H1 (cell line): ENCODE measurements at regions not wholly inside any gene's neighbourhood (a gene's known extent, or its start where the extent isn't known, plus 50 kb on each side); places are given as distances from the start of the nearest gene placed in this dataset.
A peak's percentile ranks its signal among the peaks of the same experiment; 100 is the strongest.

ENCODE experiments used
- CTCF ChIA-PET: fragments of 300-600 bp; sonication (Branson Sonifier 250); formaldehyde crosslinking; loops from one replicate; lab custom pipeline; 2021; ENCODE audit not compliant: partially characterized antibody; lab: Charles Lee
- POLR2A ChIA-PET: fragments of 300-600 bp; sonication (Branson Sonifier 250); formaldehyde crosslinking; loops from one replicate; lab custom pipeline; 2021; ENCODE audit warnings: inconsistent platforms; ENCODE audit not compliant: partially characterized antibody; lab: Charles Lee
- DNase-seq, 2 experiments: peaks; one replicate each; pipeline versions ENCODE4 v3.0.0 to v3.0.0-alpha.2; 2010 to 2022; ENCODE audit warnings: low spot score in 2 of 2, low read depth in 1 of 2, mixed read lengths in 1 of 2
- FAIRE-seq: peaks from 2 replicates; lab custom pipeline; 2011; peaks lifted over from hg19 to GRCh38; lab: Jason Lieb, UNC
- H2AFZ ChIP-seq: 2 replicates; pipeline ENCODE4 v1.8.1; 2012; ENCODE audit warnings: low read length, inconsistent platforms
- H2AK5ac ChIP-seq: 2 replicates; pipeline ENCODE4 v1.6.1; 2013; ENCODE audit warnings: low read depth, low read length
- H2BK120ac ChIP-seq: replicated peaks from 2 replicates; pipeline ENCODE3; 2013; ENCODE audit warnings: low read depth, low read length, inconsistent platforms
- H2BK12ac ChIP-seq: 2 replicates; pipeline ENCODE4 v1.6.1; 2013; ENCODE audit warnings: low read depth, low read length
- H2BK15ac ChIP-seq: 2 replicates; pipeline ENCODE4 v1.6.1; 2013; ENCODE audit warnings: low read length
- H2BK20ac ChIP-seq: 2 replicates; pipeline ENCODE4 v1.6.1; 2013; ENCODE audit warnings: low read length
- H2BK5ac ChIP-seq: 2 replicates; pipeline ENCODE4 v1.6.1; 2013; ENCODE audit warnings: low read depth, low read length
- H3K14ac ChIP-seq: 2 replicates; pipeline ENCODE4 v1.6.1; 2013; ENCODE audit warnings: inconsistent platforms; ENCODE audit not compliant: insufficient read length
- H3K18ac ChIP-seq: 2 replicates; pipeline ENCODE4 v1.6.1; 2013; ENCODE audit warnings: low read length; ENCODE audit errors: extremely low read depth
- H3K23ac ChIP-seq: 2 replicates; pipeline ENCODE4 v1.6.1; 2013; ENCODE audit warnings: inconsistent platforms; ENCODE audit not compliant: insufficient read length
- H3K23me2 ChIP-seq: 2 replicates; pipeline ENCODE4 v1.6.1; 2013; ENCODE audit warnings: low read depth, low read length
- H3K27ac ChIP-seq: 2 replicates; pipeline ENCODE4 v1.6.1; 2011; ENCODE audit warnings: low read depth, low read length, inconsistent platforms
- H3K27me3 ChIP-seq, 4 experiments: replicated peaks in 1 of 4; 1 replicate in 1 of 4; 2 replicates in 3 of 4; pipeline versions ENCODE4 v1.6.1 to v1.8.1; 2011 to 2013; ENCODE audit warnings: low read length in 3 of 4, mild to moderate bottlenecking in 3 of 4, inconsistent platforms in 2 of 4, mixed read lengths in 2 of 4, moderate library complexity in 1 of 4; ENCODE audit not compliant: control insufficient read depth in 3 of 4, insufficient read depth in 3 of 4; ENCODE audit errors: extremely low read depth in 1 of 4
- H3K36me3 ChIP-seq, 4 experiments: 2 replicates each; pipeline versions ENCODE4 v1.6.1 to v1.8.1; 2011 to 2013; ENCODE audit warnings: mild to moderate bottlenecking in 4 of 4, low read length in 3 of 4, moderate library complexity in 2 of 4, control low read depth in 1 of 4, inconsistent platforms in 1 of 4; ENCODE audit not compliant: insufficient read depth in 4 of 4, control insufficient read depth in 2 of 4
- H3K4ac ChIP-seq: replicated peaks from 2 replicates; pipeline ENCODE3; 2013; ENCODE audit warnings: low read length, low read depth, mixed read lengths, inconsistent platforms; ENCODE audit not compliant: insufficient read length
- H3K4me1 ChIP-seq, 4 experiments: replicated peaks in 1 of 4; 1 replicate in 1 of 4; 2 replicates in 3 of 4; pipeline versions ENCODE4 v1.6.1 to v1.8.1; 2011 to 2013; ENCODE audit warnings: low read length in 3 of 4, inconsistent platforms in 2 of 4, mixed read lengths in 1 of 4; ENCODE audit not compliant: insufficient read depth in 4 of 4, control insufficient read depth in 3 of 4
- H3K4me2 ChIP-seq, 2 experiments: 2 replicates each; pipeline versions ENCODE4 v1.6.1 to v1.8.1; 2011 to 2013; ENCODE audit warnings: low read depth in 2 of 2, low read length in 2 of 2, control low read depth in 1 of 2, inconsistent platforms in 1 of 2, mild to moderate bottlenecking in 1 of 2; ENCODE audit not compliant: insufficient read depth in 1 of 2
- H3K4me3 ChIP-seq, 4 experiments: fragments of 200-600, 300-600 bp in 1 of 4; sonication (generic), shearing (Covaris generic), sonication (Bioruptor Twin) in 1 of 4; 2 replicates each; pipeline versions ENCODE4 v1.5.1 to v1.8.1; 2011 to 2016; ENCODE audit warnings: low read length in 4 of 4, low read depth in 3 of 4, control low read depth in 2 of 4, inconsistent platforms in 2 of 4, mild to moderate bottlenecking in 2 of 4, mixed read lengths in 1 of 4, moderate library complexity in 1 of 4; ENCODE audit not compliant: insufficient read depth in 2 of 4; ENCODE audit errors: extremely low read depth in 1 of 4
- H3K56ac ChIP-seq: replicated peaks from 2 replicates; pipeline ENCODE3; 2013; ENCODE audit warnings: low read depth, mild to moderate bottlenecking, mixed read lengths, low read length, inconsistent platforms; ENCODE audit not compliant: insufficient read length
- H3K79me1 ChIP-seq: 2 replicates; pipeline ENCODE4 v1.6.1; 2013; ENCODE audit warnings: low read depth, low read length, control low read depth
- H3K79me2 ChIP-seq, 2 experiments: 2 replicates each; pipeline versions ENCODE4 v1.6.1 to v1.8.1; 2012 to 2013; ENCODE audit warnings: low read length in 2 of 2, mild to moderate bottlenecking in 2 of 2, inconsistent platforms in 1 of 2; ENCODE audit not compliant: insufficient read depth in 2 of 2, control insufficient read depth in 1 of 2
- H3K9ac ChIP-seq, 4 experiments: replicated peaks in 1 of 4; 1 replicate in 1 of 4; 2 replicates in 3 of 4; pipeline versions ENCODE4 v1.6.1 to v1.8.1; 2011 to 2013; ENCODE audit warnings: low read depth in 3 of 4, low read length in 3 of 4, control low read depth in 2 of 4, mild to moderate bottlenecking in 2 of 4, moderate library complexity in 2 of 4, inconsistent platforms in 1 of 4; ENCODE audit errors: extremely low read depth in 1 of 4
- H3K9me3 ChIP-seq, 2 experiments: 2 replicates each; pipeline versions ENCODE4 v1.6.1 to v1.8.1; 2012 to 2013; ENCODE audit warnings: mild to moderate bottlenecking in 2 of 2, moderate library complexity in 2 of 2, control low read depth in 1 of 2, inconsistent platforms in 1 of 2, low read depth in 1 of 2, low read length in 1 of 2, mixed read lengths in 1 of 2; ENCODE audit not compliant: insufficient read depth in 2 of 2
- H4K20me1 ChIP-seq, 2 experiments: replicated peaks in 1 of 2; 2 replicates each; pipeline versions ENCODE3 to v1.8.1; 2011 to 2013; ENCODE audit warnings: inconsistent platforms in 2 of 2, low read length in 2 of 2, mild to moderate bottlenecking in 1 of 2; ENCODE audit not compliant: insufficient read depth in 2 of 2, control insufficient read depth in 1 of 2
- H4K5ac ChIP-seq: 2 replicates; pipeline ENCODE4 v1.6.1; 2013; ENCODE audit warnings: low read length, low read depth, mixed read lengths, inconsistent platforms; ENCODE audit not compliant: insufficient read length
- H4K8ac ChIP-seq: 2 replicates; pipeline ENCODE4 v1.8.0; 2013; ENCODE audit warnings: mild to moderate bottlenecking, moderate library complexity, low read length, inconsistent platforms; ENCODE audit not compliant: insufficient read depth; ENCODE audit errors: extremely low read depth
- H4K91ac ChIP-seq: replicated peaks from 2 replicates; pipeline ENCODE3; 2013; ENCODE audit warnings: low read length, mixed read lengths, inconsistent platforms; ENCODE audit not compliant: insufficient read length
- BCL11A ChIP-seq, 2 experiments: IDR thresholded peaks; one replicate each; pipeline ENCODE4 v1.6.1; 2011; ENCODE audit warnings: low read depth in 2 of 2, low read length in 2 of 2, mild to moderate bottlenecking in 2 of 2
- EP300 ChIP-seq, 2 experiments: IDR thresholded peaks; 1 replicate in 1 of 2; 2 replicates in 1 of 2; pipeline ENCODE4 v1.6.1; 2011 to 2012; ENCODE audit warnings: low read depth in 2 of 2, low read length in 2 of 2, mild to moderate bottlenecking in 2 of 2, borderline replicate concordance in 1 of 2, inconsistent platforms in 1 of 2, moderate library complexity in 1 of 2
- RXRA ChIP-seq: IDR thresholded peaks from 2 replicates; pipeline ENCODE4 v1.6.1; 2011; ENCODE audit warnings: low read depth, mild to moderate bottlenecking, low read length, moderate library complexity; ENCODE audit not compliant: insufficient read depth
- SP1 ChIP-seq: IDR thresholded peaks from 2 replicates; pipeline ENCODE4 v1.6.1; 2011; ENCODE audit warnings: low read depth, low read length
- SP2 ChIP-seq: IDR thresholded peaks from 2 replicates; pipeline ENCODE4 v1.6.1; 2012; ENCODE audit warnings: mild to moderate bottlenecking, low read length, inconsistent platforms
- TEAD4 ChIP-seq: IDR thresholded peaks from 2 replicates; pipeline ENCODE4 v1.6.1; 2012; ENCODE audit warnings: low read depth, low read length, inconsistent platforms, mixed read lengths
- USF2 ChIP-seq: IDR thresholded peaks from 2 replicates; pipeline ENCODE4 v1.6.1; 2011; ENCODE audit warnings: low read length, improper control_type of control experiment
- WGBS, 2 experiments: shearing (Covaris generic) in 1 of 2; methylation state at CpG; one replicate each; pipeline versions ENCODE4 v1.1.6 to v1.1.7; 2013 to 2015; ENCODE audit warnings: low lambda C conversion rate in 2 of 2, mixed read lengths in 2 of 2, inconsistent platforms in 1 of 2, low coverage in 1 of 2, missing lambda C conversion rate in 1 of 2; ENCODE audit not compliant: insufficient replicate concordance in 2 of 2, insufficient coverage in 1 of 2, insufficient read length in 1 of 2; ENCODE audit errors: extremely low coverage in 1 of 2, missing lambda C conversion rate in 1 of 2; 5-methylcytosine and 5-hydroxymethylcytosine counted together

GRCh38 chr1:168918860-168919741, 187.4 kb upstream of the ATP1B1 start:
- CTCF ChIA-PET = interaction anchor here (0.7 to 2.2 kb wide), 3 partner anchors 12 to 282 kb away, joined by 3 to 7 read pairs (median 3); no protein-coding TSS in a partner anchor
- no peak for FAIRE-seq
- no peaks in the 10 kb centered on the region for H3K23me2 ChIP-seq
- TF ChIP-seq EP300 (IDR thresholded peaks at IDR 0.05; ENCODE audit: borderline replicate concordance in 1 of 2, low read depth in 2 of 2, low read length in 2 of 2) = peak in 1 of 2 experiments; percentile 92; a peak in 2 of 3 replicates
- no peak for TF ChIP-seq SP2
- TF ChIP-seq BCL11A (IDR thresholded peaks at IDR 0.05; ENCODE audit: low read depth in 2 of 2, low read length in 2 of 2) = peak; percentile 34 to 59
- TF ChIP-seq RXRA = no peak
- no peak for TF ChIP-seq USF2
- peak; percentile 85 for TF ChIP-seq TEAD4
- TF ChIP-seq SP1 = peak; percentile 32; the same call in 1 of the 2 replicates

More at GRCh38 chr1:168918860-168919741, 187.4 kb upstream of the ATP1B1 start:
- Histone ChIP-seq H2AK5ac (no peak overlapping the region), H3K9me3 (no peaks in the 10 kb centered on the region), H4K20me1 (no peaks in the 10 kb centered on the region), H3K9ac (no peak overlapping the region), H2BK20ac (no peak overlapping the region), H3K79me2 (no peaks in the 10 kb centered on the region), H3K4me2 (peak overlapping the region; percentile 39 to 58), H4K91ac (no peak overlapping the region), H2BK15ac (no peak overlapping the region), H3K4me3 (peak overlapping the region in 2 of 4 experiments; percentile 3 to 24; a peak in 1 of 8 replicates), H2BK120ac (no peak overlapping the region), H3K79me1 (no peaks in the 10 kb centered on the region), H3K23ac (no peak overlapping the region), H3K14ac (no peak overlapping the region), H3K4me1 (peaks cover 1 to 20% (median 14%) of the 10 kb centered on the region in 4 experiments; a peak in 4 of 7 replicates), H3K27me3 (no peaks in the 10 kb centered on the region), H3K27ac (peak overlapping the region; percentile 58), H3K56ac (no peak overlapping the region), H3K4ac (no peak overlapping the region), H3K18ac (no peak overlapping the region; the same call in 1 of the 2 replicates), H3K36me3 (no peaks in the 10 kb centered on the region), H2BK5ac (no peak overlapping the region), H4K5ac (no peak overlapping the region), H2BK12ac (peak overlapping the region; percentile 20; the same call in 1 of the 2 replicates), H2AFZ (no peak overlapping the region), H4K8ac (no peak overlapping the region)
- POLR2A ChIA-PET = no interaction called here
- DNase-seq = peak in 1 of 2 experiments; percentile 13
- WGBS, 2 experiments = 35% methylated on average over 5 of the region's 5 CpGs; no CpG with 5 or more reads in 1 of the 2 experiments
